ENCODE measurements at regions not wholly inside any gene's neighbourhood (a gene's known extent, or its start where the extent isn't known, plus 50 kb on each side); places are given as distances from the start of the nearest gene placed in this dataset.

GRCh38 chr10:81792729-81793128 is 82.3 kb upstream of the NRG3 start:
- TF ChIP-seq POLR2A (IDR thresholded peaks at IDR 0.05; ENCODE audit: low read depth), result no peak
- no peak for TF ChIP-seq CTCF (IDR thresholded peaks at IDR 0.05)

Data from esophagus muscularis mucosa (tissue), 3 donors.